Spinal cord (tissue), 9 donors: ENCODE measurements at regions not wholly inside any gene's neighbourhood (a gene's known extent, or its start where the extent isn't known, plus 50 kb on each side); places are given as distances from the start of the nearest gene placed in this dataset.
"Not testable (repeated sequence)": the region's sequence is repeated elsewhere in the genome, so short reads cannot be mapped to it uniquely, and the experiment has no call there.

Experiments used
- DNase-seq, 6 donors: peaks; one replicate each; pipeline versions ENCODE4 v3.0.0 to v3.0.0-alpha.2; 2013 to 2015; ENCODE audit warnings: low spot score in 6 of 6, low read depth in 4 of 6
- H3K27ac ChIP-seq: one replicate; pipeline ENCODE4 v1.5.1; 2013; ENCODE audit warnings: low read depth, low read length, control low read depth
- H3K27me3 ChIP-seq: one replicate; pipeline ENCODE4 v1.6.1; 2013; ENCODE audit warnings: low read length; ENCODE audit not compliant: control insufficient read depth, insufficient read depth
- H3K36me3 ChIP-seq: one replicate; pipeline ENCODE4 v1.6.1; 2013; ENCODE audit warnings: low read length; ENCODE audit not compliant: control insufficient read depth, insufficient read depth
- H3K4me1 ChIP-seq: one replicate; pipeline ENCODE4 v1.6.1; 2013; ENCODE audit warnings: low read length; ENCODE audit not compliant: control insufficient read depth, insufficient read depth
- H3K4me3 ChIP-seq: one replicate; pipeline ENCODE4 v1.5.1; 2013; ENCODE audit warnings: low read depth, low read length, control low read depth
- H3K9me3 ChIP-seq: one replicate; pipeline ENCODE4 v1.6.1; 2013; ENCODE audit warnings: low read length; ENCODE audit not compliant: control insufficient read depth, insufficient read depth
- WGBS: methylation state at CpG from one replicate; pipeline ENCODE4 v1.1.5; 2013; ENCODE audit warnings: missing lambda C conversion rate; ENCODE audit not compliant: insufficient coverage; 5-methylcytosine and 5-hydroxymethylcytosine counted together
- donor health status: healthy.

GRCh38 chr4:189659287-189659686 is 281.4 kb upstream of the FRG1 start:
- no peak for DNase-seq
- no peaks in the 10 kb centered on the region for H3K36me3 ChIP-seq
- H3K27ac ChIP-seq = no peak overlapping the region
- no peaks in the 10 kb centered on the region for H3K4me1 ChIP-seq
- H3K9me3 ChIP-seq = no peaks in the 10 kb centered on the region
- no peak overlapping the region for H3K4me3 ChIP-seq
- H3K27me3 ChIP-seq = no peaks in the 10 kb centered on the region
- 99% methylated on average over 6 of the region's 10 CpGs for WGBS

- H3K4me1 ChIP-seq = peaks cover 4% of the 10 kb centered on the region
- no peaks in the 10 kb centered on the region for H3K36me3 ChIP-seq
- H3K4me3 ChIP-seq = no peak overlapping the region
- no peaks in the 10 kb centered on the region for H3K9me3 ChIP-seq
- peak in 3 of 6 donors; percentile 2 to 56 (median 54) for DNase-seq
- WGBS = 37% methylated on average over 16 of the region's 16 CpGs
- H3K27ac ChIP-seq = no peak overlapping the region
- H3K27me3 ChIP-seq = no peaks in the 10 kb centered on the region
These were observed 279.8 kb upstream of the FRG1 start for GRCh38 chr4:189660722-189661360.

- H3K9me3 ChIP-seq = no peaks in the 10 kb centered on the region
- no peaks in the 10 kb centered on the region for H3K36me3 ChIP-seq
- H3K4me1 ChIP-seq = peaks cover 4% of the 10 kb centered on the region
- no peak overlapping the region for H3K4me3 ChIP-seq
- 94% methylated on average over 20 of the region's 27 CpGs for WGBS
- no peak overlapping the region for H3K27ac ChIP-seq
- no peak for DNase-seq
- no peaks in the 10 kb centered on the region for H3K27me3 ChIP-seq
These were observed 275.9 kb upstream of the FRG1 start for GRCh38 chr4:189664693-189665250.

- not testable (repeated sequence) for DNase-seq, H3K27me3 ChIP-seq, H3K9me3 ChIP-seq, H3K36me3 ChIP-seq, H3K27ac ChIP-seq, H3K4me3 ChIP-seq, H3K4me1 ChIP-seq
- WGBS = no CpG with 5 or more reads among the region's 2 CpGs
These were observed 274.9 kb upstream of the FRG1 start for GRCh38 chr4:189665712-189666305.

- not testable (repeated sequence) for H3K36me3 ChIP-seq, H3K4me3 ChIP-seq, H3K9me3 ChIP-seq, DNase-seq, H3K27me3 ChIP-seq, H3K27ac ChIP-seq, H3K4me1 ChIP-seq
- WGBS = no CpG with 5 or more reads among the region's 1 CpG
These were observed 273.3 kb upstream of the FRG1 start for GRCh38 chr4:189667386-189667785.

GRCh38 chr4:189697675-189698245 is 242.9 kb upstream of the FRG1 start:
- H3K9me3 ChIP-seq, H3K4me1 ChIP-seq, H3K27me3 ChIP-seq, DNase-seq, H3K27ac ChIP-seq, H3K4me3 ChIP-seq, H3K36me3 ChIP-seq: not testable (repeated sequence)
- no CpG with 5 or more reads among the region's 8 CpGs for WGBS

- not testable (repeated sequence) for H3K27me3 ChIP-seq, H3K4me3 ChIP-seq, DNase-seq, H3K27ac ChIP-seq, H3K9me3 ChIP-seq, H3K4me1 ChIP-seq, H3K36me3 ChIP-seq
- WGBS = no CpG with 5 or more reads among the region's 3 CpGs
These were observed 237.7 kb upstream of the FRG1 start for GRCh38 chr4:189703000-189703399.

- not testable (repeated sequence) for H3K9me3 ChIP-seq, DNase-seq, H3K4me1 ChIP-seq, H3K4me3 ChIP-seq, H3K27ac ChIP-seq, H3K27me3 ChIP-seq, H3K36me3 ChIP-seq
- no CpG with 5 or more reads among the region's 4 CpGs for WGBS
These were observed 233.9 kb upstream of the FRG1 start for GRCh38 chr4:189706821-189707220.

GRCh38 chr4:189707227-189707626 is 233.4 kb upstream of the FRG1 start:
- not testable (repeated sequence) for H3K4me3 ChIP-seq, DNase-seq, H3K9me3 ChIP-seq, H3K27me3 ChIP-seq, H3K27ac ChIP-seq, H3K4me1 ChIP-seq, H3K36me3 ChIP-seq
- WGBS = no CpG with 5 or more reads among the region's 1 CpG

- not testable (repeated sequence) for DNase-seq, H3K27ac ChIP-seq, H3K4me1 ChIP-seq, H3K36me3 ChIP-seq, H3K9me3 ChIP-seq, H3K4me3 ChIP-seq, H3K27me3 ChIP-seq
- WGBS = no CpG with 5 or more reads among the region's 3 CpGs
These were observed 228.7 kb upstream of the FRG1 start for GRCh38 chr4:189711956-189712355.
